ENCODE measurements at regions not wholly inside any gene's neighbourhood (a gene's known extent, or its start where the extent isn't known, plus 50 kb on each side); places are given as distances from the start of the nearest gene placed in this dataset.
A peak's percentile ranks its signal among the peaks of the same experiment; 100 is the strongest.
"Not testable (repeated sequence)": the region's sequence is repeated elsewhere in the genome, so short reads cannot be mapped to it uniquely, and the experiment has no call there.

DNA sequence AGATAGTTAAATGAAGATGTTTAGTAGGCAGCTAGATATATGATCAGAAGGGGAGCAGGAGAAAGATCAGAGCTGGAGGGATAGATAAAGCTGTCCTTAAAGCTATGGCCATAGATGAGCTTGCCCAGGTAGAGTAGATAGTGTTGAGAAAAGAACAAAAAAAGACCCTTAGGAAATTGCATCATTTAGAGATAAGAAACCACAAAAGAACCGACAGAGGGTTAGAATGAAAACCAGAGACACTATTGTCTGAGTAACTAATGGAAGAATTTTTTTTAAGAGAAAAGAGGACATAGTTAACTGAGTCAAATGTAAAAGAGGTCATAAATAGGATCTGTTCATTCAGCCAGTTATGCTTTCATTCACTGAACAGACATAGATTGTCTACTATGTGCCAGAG, 101.8 kb downstream of the TNFAIP3 start:
- no peak for DNase-seq

DNA sequence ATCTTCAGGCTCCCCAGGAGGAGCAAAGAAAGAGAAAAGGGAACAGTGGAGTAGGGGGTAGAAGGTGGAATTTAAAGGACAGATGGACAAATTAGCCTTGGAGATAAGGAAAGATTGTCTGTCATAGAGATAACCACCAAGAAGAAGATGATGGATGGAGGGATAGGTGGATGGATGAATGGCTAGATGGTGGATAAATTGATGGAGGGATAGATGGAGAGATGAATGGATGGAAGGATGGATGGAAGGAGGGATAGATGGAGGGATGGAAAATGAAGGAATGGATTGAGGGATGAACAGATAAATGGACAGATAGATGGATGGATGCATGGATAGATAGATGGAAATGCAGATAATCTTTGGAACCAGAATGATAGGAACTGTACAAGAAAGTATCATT, 102.8 kb downstream of the TNFAIP3 start:
- no peak for DNase-seq

DNA sequence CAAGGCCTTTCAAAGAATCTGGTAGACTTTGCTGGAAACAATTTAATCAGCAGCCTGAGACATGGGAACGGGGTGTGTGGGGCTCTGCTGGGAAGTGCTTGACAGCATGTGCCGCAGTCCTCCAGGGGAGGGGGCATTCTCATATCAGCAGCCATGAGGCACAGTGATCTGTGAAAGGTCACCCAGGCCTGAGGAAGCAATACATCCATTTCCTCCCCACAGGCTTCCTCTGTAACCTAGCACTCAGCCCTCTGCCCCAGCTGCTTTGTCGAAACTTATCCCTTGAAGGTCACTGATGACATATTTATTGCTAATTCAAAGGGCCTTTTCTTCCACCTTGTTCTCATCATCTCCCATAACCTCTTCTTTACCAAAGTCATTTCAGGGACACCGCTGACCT, 103.3 kb downstream of the TNFAIP3 start:
- DNase-seq: no peak

DNA sequence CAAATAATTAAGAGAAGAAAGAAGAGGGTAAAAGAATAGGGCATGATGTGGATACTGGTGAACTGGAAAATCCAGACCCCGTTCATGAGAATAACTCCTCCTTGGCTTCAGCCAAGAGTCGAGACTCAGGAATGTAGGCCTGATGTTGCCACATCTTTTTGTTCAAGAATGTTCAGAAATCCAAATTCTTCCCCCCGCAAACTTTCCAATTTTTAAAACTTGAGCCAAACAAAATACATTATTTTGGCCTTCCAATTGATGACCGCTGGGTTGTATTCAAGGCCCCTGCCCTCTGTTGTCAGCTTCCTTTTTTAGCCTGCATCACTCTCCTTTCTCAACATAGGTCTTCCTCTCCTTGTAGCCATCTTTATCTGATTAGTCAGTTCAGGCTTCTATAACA, 106.1 kb downstream of the TNFAIP3 start:
- no peak for DNase-seq

DNA sequence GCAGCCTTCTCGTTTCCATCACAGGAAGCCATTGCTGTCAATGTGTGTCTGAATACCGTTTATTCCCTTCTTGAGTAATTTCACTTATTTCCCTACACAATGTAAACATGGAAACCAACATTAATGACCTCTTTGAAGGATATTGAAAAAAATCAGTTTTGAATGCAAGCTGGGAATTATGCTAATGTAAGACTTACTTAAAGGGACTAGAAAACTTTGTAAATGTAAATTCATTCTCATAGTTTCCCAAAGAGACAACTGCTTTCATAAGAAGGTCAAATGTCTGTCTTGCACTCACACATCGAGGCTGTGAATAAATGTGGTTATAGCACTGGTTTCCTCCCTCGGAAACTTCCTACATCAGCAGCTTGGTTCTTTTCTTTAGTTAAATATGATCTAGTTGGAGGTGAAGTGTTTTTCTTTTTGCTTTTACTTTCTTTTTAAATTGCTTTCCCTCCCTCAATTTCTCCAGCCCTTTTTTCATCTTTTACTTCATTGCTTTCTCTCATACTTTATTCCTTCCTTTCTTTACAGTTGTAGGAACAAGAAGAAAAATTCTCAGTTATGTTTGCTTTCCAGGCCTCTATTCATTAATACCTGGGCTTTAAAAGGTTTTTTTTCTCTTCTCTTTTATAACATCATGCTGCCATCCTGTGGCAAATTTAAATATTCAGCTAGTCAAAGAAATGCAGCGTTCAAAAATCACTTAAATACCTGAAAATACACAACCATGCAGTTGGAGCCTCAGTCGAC, 108.3 kb downstream of the TNFAIP3 start:
- DNase-seq: peak in 1 of 51 donors; percentile 7

DNA sequence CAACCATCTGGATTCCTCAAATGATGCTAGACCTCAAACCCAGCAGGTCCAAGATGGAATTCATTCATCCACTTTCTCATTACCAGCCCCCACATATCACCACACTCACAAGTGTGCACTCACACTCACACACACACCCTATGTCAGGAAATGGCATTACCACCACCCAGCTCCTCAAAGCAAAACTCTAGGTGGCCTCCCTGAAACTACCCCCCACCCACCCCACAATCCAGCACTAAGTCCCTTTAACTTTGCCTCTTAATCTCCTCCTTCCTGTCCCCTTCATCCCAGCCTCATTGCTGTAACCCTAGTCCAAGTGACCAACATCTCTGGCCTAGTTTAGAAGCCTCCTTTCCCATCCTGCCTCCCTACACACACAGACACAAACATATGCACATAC, 109.4 kb downstream of the TNFAIP3 start:
- DNase-seq: no peak

DNA sequence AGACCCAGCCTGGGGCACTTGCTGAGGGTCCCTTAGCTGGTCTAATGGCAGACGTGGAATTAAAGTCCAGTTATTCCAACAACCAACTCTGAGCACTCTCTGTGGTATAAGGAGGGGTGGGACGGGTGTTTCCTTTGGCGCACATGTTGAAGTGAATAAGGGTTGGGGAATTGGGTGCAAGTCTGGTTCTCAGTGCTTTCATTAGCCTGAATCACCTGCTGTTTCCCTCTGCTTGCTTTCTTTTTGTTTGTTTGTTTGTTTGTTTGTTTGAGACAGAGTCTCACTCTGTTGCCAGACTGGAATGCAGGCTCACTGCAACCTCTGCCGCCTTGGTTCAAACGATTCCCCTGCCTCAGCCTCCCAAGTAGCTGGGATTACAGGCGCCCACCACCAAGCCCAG, 110.1 kb downstream of the TNFAIP3 start:
- DNase-seq: no peak

DNA sequence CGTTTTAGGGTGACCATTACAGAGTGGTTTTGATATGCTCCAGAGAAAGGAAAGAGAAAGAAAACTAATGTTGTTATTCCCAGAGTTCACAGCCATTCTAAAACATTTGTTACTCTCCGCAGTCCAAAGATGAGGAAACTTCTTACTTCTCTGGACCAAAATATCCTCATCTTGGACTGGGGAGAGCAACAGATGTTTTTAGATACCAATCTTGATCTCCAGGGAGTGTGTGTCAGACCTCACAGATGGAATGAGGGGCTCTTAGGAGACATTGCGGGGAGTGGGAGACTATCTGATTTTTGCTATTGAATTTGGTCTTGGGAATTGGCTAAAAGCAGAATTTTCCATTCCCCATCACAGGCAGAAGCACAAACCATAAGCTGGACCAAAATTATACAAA, 110.8 kb downstream of the TNFAIP3 start:
- no peak for DNase-seq

DNA sequence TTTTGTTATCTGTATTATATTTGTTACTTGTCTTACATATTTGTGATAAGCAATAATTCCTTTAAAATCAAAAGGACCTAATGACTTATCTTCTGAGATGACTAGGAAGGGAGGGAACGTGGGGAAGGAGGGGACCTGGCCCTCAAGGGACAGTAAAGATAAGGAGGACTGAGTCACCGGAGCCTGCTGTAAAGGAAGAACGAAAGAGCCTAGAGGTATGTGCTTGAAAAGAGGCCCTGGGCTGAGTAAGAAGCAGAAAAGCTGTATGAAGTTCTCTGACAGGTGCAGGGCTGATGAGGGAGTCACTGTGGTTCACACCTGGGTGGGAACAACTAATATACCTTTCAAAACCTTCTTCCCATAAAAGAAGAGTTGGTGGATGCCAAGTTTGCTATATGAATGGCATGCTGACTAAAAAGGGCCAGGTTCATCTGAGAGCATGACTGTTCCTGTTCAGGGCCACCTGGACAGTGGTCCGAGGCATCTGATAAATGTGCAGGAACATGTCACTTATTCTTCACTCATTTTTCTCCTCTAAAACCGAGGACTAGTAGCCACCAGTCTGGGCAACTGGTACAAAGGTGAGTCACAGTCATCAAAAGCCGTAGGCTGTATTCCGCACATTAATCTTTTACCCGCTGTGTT, 111.3 kb downstream of the TNFAIP3 start:
- no peak for DNase-seq

DNA sequence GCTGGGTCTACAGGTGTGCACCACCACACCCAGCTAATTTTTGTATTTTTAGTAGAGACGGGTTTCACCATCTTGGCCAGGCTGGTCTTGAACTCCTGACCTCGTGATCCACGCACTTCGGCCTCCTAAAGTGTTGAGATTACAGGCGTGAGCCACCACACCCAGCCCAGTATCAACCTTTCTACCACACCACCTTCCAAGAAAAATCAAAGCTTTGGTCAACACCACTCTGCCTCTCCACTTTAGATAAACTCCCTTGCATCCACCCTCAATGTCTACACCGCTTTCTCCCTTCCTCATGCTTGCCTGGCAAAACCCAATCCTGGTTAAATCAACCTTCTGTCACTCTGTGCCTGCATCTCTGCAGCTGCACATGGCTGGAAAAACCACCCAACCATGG, 112.2 kb downstream of the TNFAIP3 start:
- DNase-seq: not testable (repeated sequence)

DNA sequence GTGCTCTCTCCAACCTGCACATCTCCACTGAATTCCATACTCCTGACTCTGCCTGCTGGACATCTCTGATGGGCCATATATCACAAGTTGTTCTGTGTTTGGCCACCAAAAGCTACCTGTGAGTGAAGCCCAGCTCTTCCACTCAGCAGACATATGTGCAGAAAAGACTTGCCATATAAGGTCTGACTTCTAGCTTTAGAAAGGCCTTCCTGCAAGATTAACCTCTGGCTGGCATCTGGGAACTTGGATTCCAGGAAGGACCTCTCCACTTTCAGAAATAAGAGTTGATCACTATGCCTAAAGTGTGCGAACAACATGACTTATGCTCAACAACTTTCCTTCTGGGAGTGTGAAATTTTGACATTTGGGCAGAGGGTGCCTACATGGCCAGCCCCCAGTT, 113.7 kb downstream of the TNFAIP3 start:
- no peak for DNase-seq

DNA sequence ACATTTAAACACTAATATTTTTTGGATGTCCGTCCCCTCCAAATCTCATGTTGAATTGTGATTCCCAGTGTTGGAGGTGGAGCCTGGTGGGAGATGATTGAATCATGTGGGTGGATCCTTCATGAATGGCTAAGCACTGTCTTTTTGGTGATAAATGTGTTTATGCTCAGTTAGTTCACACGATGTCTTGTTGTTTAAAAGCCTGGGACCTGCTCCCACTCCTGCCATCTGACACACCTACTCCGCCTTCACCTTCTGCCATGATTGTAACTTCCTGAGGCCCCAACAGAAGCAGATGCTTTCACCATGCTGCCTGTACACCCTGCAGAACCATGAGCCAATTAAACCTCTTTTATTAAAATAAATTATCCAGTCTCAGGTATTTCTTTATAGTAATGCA, 114.7 kb downstream of the TNFAIP3 start:
- no peak for DNase-seq

DNA sequence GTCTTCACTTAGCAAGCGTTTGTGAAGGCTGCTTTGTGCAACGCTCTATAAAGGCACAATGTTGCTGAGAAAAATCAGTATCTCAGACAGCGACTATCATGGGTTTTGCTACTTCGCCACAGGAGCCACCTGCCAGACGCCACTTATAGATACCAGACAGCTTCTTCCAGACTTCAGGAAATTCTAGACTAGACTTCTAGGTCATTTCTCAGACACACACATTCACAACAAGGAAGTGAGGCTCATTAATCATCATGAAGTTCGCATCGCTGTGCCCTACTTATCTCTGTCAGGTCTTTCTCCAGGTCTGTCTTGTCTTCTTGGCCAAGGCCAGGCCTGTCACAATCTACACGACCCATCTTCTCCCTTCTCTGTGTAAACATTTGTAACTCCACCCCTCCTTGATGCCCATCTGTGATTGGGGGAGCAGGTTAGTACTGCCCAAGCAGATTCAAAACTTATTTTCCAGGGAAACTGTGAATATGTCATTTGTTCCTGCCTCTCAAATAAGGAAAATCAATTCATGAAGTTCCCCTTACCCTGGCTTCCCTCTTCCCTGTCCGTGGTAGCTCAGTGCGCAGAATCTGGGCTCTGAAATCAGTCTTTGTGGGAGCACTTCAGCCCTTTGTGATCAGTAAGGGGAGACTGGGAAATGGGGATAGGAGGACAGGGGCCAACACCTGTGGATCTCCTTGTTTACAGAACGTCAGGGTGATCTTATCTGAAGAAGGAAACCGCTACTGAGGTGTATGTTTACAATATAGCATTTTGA, 115.5 kb downstream of the TNFAIP3 start:
- no peak for DNase-seq

DNA sequence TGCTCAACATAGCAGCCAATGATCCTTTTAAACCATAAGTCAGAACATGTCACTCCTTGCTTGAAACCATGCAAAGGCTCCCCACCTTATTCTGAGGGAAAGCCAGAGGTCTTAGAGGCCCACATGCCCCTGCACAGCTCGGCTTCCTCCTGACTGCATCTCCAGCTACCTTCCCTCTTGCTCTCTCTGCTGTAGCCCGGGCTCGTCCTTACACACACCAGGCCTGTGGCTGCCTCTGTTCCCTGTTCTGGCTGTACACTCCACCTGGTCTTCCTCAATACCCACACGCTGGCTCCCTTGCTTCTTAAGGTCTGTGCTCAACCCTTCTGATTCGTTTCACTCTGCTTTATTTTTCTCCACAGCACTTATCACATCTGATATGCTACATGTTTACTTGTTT, 116.2 kb downstream of the TNFAIP3 start:
- no peak for DNase-seq

DNA sequence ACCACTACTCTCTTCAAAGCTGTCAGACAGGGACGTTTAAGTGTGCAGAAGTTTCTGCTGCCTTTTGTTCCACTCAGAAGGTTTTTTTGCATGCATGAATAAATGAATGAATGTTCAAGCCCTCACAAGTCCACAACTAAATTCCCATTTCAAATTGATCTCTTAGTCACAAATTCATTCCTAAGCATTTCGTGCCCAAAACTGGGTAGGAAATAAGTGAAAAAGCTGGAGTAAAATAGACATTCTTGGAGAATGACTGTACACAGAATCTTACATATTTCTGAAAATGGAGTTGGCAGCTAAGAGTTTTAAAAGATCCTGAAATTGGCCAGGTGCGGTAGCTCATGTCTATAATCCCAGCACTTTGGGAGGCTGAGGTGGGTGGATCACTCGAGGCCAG, 117.6 kb downstream of the PERP start:
- DNase-seq: no peak

DNA sequence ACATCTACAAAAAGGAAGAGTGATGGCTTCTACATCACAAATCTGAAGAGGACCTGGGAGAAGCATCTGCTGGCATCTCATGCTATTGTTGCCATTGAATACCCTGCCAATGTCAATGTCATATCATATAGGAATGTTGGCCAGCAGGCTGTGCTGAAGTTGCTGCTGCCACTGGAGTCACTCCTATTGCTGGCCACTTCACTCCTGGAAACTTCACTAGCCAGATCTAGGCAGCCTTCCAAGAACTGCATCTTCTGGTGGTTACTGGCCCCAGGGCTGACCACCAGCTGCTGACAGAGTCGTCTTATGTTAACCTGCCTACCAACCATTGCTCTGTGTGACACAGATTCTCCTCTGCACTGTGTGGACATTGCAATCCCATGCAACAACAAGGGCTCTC, 111.8 kb downstream of the PERP start:
- no peak for DNase-seq

DNA sequence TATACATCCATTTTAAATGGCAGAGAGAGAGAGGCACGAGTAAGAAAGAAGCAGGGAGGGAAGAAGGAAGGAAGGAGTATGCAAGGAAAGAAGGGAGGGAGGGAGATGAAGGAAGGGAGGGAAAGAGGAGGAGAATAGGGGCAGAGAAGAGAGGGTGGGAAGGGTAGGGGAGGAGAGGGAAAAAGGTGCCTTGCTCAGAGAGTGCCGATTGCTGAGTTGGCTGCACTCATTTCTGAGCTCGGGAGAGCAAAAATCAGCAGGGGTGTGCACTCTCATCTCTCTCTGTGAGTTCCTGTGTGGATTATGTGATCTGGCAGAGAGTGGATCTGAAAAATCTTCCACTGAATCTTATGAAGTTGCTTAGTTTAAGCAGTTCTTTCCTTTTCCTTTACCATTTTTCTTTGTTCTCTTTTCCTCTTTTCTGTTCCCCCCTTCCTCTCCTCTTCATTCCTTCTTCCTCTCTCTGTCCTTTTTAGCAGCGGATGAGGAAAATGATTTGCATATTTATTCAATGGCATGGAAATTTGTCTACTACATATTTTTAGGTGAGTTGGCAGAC, 108.7 kb downstream of the PERP start:
- no peak for DNase-seq

DNA sequence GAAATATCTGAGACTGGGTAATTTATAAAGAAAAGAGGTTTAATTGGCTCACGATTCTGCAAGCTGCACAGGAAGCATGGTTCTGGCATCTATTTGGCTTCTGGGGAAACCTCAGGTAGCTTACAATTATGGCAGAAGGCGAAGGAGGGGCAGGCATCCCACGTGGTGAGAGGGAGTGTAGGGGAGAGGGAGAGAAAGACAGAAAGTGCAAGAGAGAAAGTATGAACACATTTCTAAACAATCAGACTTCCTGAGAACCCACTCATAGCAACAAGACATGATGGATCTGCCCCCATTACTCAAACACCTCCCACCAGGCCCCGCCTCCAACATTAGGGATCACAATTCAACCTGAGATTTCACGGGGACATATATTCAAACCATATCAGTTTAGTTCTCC, 107.4 kb downstream of the PERP start:
- no peak for DNase-seq

DNA sequence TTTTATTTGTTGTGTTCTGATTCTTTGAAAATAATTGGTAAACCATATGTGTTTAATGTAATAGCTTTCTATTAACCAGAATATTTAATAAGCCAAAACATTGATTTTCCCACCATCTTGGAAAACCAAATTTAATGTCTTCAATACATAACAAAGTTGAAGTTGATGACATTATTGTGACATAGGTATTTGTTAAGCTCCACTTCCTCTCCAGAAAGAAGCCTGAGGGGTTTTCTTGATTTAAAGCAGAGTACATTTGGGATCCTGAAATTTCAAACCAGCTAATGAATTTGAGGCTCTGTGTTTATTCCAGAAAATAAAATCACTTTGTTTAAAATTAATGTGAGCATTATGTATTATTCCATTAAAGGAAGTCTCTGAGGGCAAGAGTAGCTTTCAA, 106.3 kb downstream of the PERP start:
- DNase-seq: no peak

DNA sequence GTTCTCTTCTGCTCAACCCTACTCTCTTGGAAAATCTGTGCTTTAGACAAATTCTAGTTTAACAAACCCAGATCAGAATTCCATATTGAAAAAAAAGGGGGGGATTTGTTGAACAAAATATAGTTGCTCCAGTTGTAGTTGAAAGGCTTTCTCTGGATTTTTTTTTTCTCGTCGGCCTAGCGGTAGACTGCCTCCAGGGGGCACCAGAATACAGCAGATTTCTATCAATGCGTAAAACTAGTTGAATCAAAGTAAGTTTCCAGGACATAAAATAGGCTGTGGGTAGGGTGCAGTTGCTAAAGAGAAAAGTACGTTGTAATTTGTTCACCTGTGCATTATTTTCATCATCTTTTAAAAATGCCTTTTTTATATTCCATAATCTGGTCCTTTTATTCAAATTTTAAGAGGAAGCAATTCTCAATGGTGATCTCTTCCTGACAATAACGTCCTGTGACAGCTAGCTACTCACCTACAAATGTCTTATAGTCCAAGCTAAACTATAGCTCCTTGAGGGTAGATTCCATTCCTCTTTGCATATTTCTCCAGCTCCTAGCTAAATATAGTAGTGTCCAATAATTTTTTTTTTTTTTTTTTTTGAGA, 105.4 kb downstream of the PERP start:
- peak in 30 of 51 donors; percentile 0 to 53 (median 7) for DNase-seq

DNA sequence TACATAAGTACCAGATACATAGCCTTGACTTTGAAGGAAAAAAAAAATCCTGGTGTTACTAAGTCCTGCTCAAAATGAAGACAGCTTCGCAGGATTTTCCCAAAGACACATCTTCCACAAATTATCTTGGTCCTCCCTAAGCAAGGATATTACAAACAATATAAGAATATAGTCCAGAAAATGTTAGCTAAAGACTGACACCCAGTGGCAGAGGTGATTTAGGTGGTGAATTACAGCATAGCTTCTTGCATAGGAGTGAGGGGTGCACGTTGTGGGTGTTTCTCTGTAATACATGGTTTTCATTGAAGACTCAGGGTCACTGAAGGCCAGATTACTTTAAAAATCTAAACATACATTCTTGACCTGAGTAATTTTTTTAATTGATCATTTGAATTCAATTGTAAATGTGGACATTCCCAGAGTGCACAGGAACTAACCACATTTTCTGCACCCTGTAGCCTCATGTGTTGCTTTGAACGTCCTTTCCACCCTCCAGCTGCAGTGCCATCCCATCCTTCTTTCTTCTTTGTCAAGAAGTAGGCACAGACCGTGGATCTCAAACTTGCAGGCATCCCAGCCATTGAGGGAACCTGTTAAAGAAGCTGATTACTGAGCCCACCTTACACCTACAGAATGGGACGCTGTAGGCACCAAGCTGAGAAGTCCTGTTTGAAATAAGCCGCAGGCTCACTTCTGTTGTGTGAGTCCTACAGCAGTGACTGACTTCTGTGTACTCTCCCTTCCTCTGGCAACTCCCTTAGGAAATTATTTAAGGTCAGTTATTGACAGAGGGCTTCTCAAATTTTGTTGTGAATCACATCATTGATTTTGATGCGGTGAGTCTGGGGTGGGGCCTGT, 102.6 kb downstream of the PERP start:
- DNase-seq: no peak

Data from hypothalamus (tissue), 51 donors.